ENCODE measurements at regions not wholly inside any gene's neighbourhood (a gene's known extent, or its start where the extent isn't known, plus 50 kb on each side); places are given as distances from the start of the nearest gene placed in this dataset.

DNA sequence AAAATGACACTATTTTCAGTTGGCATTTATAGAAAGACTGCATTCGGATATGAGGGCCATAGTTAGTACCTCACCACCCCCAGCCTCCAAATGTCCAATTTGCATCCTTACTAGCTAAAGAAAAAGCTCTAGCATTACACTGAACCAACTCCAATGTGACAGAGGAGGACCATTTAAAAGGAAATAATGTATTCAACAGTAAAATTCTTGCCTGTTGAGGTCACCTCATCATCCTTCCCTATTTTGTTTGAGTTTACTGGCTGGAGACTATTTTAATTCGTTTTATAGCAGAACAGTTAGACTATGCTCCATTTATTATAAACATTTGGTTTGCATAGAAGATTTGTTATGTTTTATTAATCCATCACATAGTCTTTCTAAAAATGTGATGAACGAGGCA is 88.2 kb upstream of the PPARGC1A start:
- no peak overlapping the region for H3K4me3 ChIP-seq (ENCODE audit: low read length)
- H3K79me2 ChIP-seq (ENCODE audit: low read length) = no peaks in the 10 kb centered on the region
- H3K27ac ChIP-seq (ENCODE audit: low read length) = no peak overlapping the region
- no peaks in the 10 kb centered on the region for H3K36me3 ChIP-seq (ENCODE audit: low read depth, low read length)
- POLR2A ChIA-PET (ENCODE audit: unreplicated experiment) = no interaction called here
- H3K4me1 ChIP-seq (ENCODE audit: insufficient read depth, low read length) = no peaks in the 10 kb centered on the region
- H4K20me1 ChIP-seq (ENCODE audit: low read length) = no peaks in the 10 kb centered on the region
- H3K9me2 ChIP-seq (replicated peaks; ENCODE audit: low read length) = no peaks in the 10 kb centered on the region
- H3K9me3 ChIP-seq (ENCODE audit: low read length) = no peaks in the 10 kb centered on the region
- BruUV-seq (replicated peaks) = no TSS peak
- ATAC-seq (no peak), DNase-seq (no peak)
- H3K9ac ChIP-seq (ENCODE audit: low read length) = no peak overlapping the region
- no peaks in the 10 kb centered on the region for H3K27me3 ChIP-seq (ENCODE audit: low read length)
- H2AFZ ChIP-seq (ENCODE audit: low read length) = no peak overlapping the region
- CTCF ChIA-PET = interaction anchor here (0.6 kb wide), 1 partner anchor 254 kb away, joined by 3 read pairs; no protein-coding TSS in a partner anchor
- H3F3A ChIP-seq (ENCODE audit: low read length, unreplicated experiment) = no peaks in the 10 kb centered on the region
- intact Hi-C loops (cut with micrococcal nuclease) = no loop called here
- H3K4me2 ChIP-seq (ENCODE audit: low read length) = no peak overlapping the region
- TF ChIP-seq EZH2phosphoT487 (IDR thresholded peaks at IDR 0.05; ENCODE audit: borderline replicate concordance, low read length) = no peak
- no peak for TF ChIP-seq EZH2 (IDR thresholded peaks at IDR 0.05; ENCODE audit: low read length, unreplicated experiment)
- TF ChIP-seq, protein P1, sequence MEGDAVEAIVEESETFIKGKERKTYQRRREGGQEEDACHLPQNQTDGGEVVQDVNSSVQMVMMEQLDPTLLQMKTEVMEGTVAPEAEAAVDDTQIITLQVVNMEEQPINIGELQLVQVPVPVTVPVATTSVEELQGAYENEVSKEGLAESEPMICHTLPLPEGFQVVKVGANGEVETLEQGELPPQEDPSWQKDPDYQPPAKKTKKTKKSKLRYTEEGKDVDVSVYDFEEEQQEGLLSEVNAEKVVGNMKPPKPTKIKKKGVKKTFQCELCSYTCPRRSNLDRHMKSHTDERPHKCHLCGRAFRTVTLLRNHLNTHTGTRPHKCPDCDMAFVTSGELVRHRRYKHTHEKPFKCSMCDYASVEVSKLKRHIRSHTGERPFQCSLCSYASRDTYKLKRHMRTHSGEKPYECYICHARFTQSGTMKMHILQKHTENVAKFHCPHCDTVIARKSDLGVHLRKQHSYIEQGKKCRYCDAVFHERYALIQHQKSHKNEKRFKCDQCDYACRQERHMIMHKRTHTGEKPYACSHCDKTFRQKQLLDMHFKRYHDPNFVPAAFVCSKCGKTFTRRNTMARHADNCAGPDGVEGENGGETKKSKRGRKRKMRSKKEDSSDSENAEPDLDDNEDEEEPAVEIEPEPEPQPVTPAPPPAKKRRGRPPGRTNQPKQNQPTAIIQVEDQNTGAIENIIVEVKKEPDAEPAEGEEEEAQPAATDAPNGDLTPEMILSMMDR (conservative IDR thresholded peaks at IDR 0.05; ENCODE audit: low read depth, low read length) = no peak

- no peaks in the 10 kb centered on the region for H3K27me3 ChIP-seq (ENCODE audit: low read length)
- H3K9ac ChIP-seq (ENCODE audit: low read length) = no peak overlapping the region
- intact Hi-C loops (cut with micrococcal nuclease) = no loop called here
- no peaks in the 10 kb centered on the region for H3F3A ChIP-seq (ENCODE audit: low read length, unreplicated experiment)
- no peak overlapping the region for H3K4me3 ChIP-seq (ENCODE audit: low read length)
- H3K9me2 ChIP-seq (replicated peaks; ENCODE audit: low read length) = no peaks in the 10 kb centered on the region
- H3K4me2 ChIP-seq (ENCODE audit: low read length) = no peak overlapping the region
- no peak overlapping the region for H3K27ac ChIP-seq (ENCODE audit: low read length)
- no peaks in the 10 kb centered on the region for H3K9me3 ChIP-seq (ENCODE audit: low read length)
- H4K20me1 ChIP-seq (ENCODE audit: low read length) = no peaks in the 10 kb centered on the region
- ChIA-PET POLR2A (ENCODE audit: unreplicated experiment) (no interaction called here), CTCF (no interaction called here)
- DNase-seq (no peak), ATAC-seq (no peak)
- TF ChIP-seq EZH2phosphoT487 (IDR thresholded peaks at IDR 0.05; ENCODE audit: borderline replicate concordance, low read length) (no peak), EZH2 (IDR thresholded peaks at IDR 0.05; ENCODE audit: low read length, unreplicated experiment) (no peak)
- TF ChIP-seq, protein P1 (conservative IDR thresholded peaks at IDR 0.05; ENCODE audit: low read depth, low read length) = no peak
- H2AFZ ChIP-seq (ENCODE audit: low read length) = no peak overlapping the region
- no TSS peak for BruUV-seq (replicated peaks)
- H3K4me1 ChIP-seq (ENCODE audit: insufficient read depth, low read length) = no peaks in the 10 kb centered on the region
- H3K79me2 ChIP-seq (ENCODE audit: low read length) = no peaks in the 10 kb centered on the region
- no peaks in the 10 kb centered on the region for H3K36me3 ChIP-seq (ENCODE audit: low read depth, low read length)
Observed at GRCh38 chr4:23976423-23976822, 86.6 kb upstream of the PPARGC1A start.

DNA sequence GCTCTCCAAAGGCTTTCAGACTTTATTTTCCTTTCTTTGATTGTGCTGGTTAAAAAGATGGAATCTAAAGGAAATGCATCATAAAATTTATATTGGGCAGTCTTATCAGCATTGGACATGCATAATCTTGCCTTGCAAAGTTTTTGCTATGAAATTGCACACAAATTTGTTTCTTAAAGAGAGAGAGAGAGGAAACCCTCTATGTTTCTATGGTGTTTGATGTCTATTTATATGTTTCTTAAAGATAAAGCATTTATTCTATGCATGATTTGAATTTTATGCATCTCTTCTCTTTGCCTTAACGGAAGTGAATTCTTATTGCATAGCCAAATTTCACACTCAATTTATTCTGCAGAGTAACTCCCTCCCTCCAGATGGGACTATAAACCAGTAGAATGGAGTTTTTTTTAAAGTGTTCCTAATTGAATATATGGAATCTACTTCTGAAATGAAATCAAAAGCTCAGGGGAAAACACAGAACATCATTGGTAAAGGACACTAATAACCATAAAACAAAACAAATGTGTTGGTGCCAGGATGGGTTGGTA is 83.5 kb upstream of the PPARGC1A start:
- no peak for TF ChIP-seq EZH2phosphoT487 (IDR thresholded peaks at IDR 0.05; ENCODE audit: borderline replicate concordance, low read length)
- TF ChIP-seq, protein P1 (conservative IDR thresholded peaks at IDR 0.05; ENCODE audit: low read depth, low read length) = no peak
- CTCF ChIA-PET = no interaction called here
- H4K20me1 ChIP-seq (ENCODE audit: low read length) = no peaks in the 10 kb centered on the region
- intact Hi-C loops (cut with micrococcal nuclease) = no loop called here
- H3K9me2 ChIP-seq (replicated peaks; ENCODE audit: low read length) = no peaks in the 10 kb centered on the region
- ATAC-seq = no peak
- H3F3A ChIP-seq (ENCODE audit: low read length, unreplicated experiment) = no peaks in the 10 kb centered on the region
- no TSS peak for BruUV-seq (replicated peaks)
- H3K4me3 ChIP-seq (ENCODE audit: low read length) = no peak overlapping the region
- no peaks in the 10 kb centered on the region for H3K4me1 ChIP-seq (ENCODE audit: insufficient read depth, low read length)
- H3K79me2 ChIP-seq (ENCODE audit: low read length) = no peaks in the 10 kb centered on the region
- no peaks in the 10 kb centered on the region for H3K27me3 ChIP-seq (ENCODE audit: low read length)
- no peak for DNase-seq
- POLR2A ChIA-PET (ENCODE audit: unreplicated experiment) = no interaction called here
- no peak overlapping the region for H3K27ac ChIP-seq (ENCODE audit: low read length)
- H3K9ac ChIP-seq (ENCODE audit: low read length) = no peak overlapping the region
- H2AFZ ChIP-seq (ENCODE audit: low read length) = no peak overlapping the region
- no peaks in the 10 kb centered on the region for H3K36me3 ChIP-seq (ENCODE audit: low read depth, low read length)
- no peaks in the 10 kb centered on the region for H3K9me3 ChIP-seq (ENCODE audit: low read length)
- no peak overlapping the region for H3K4me2 ChIP-seq (ENCODE audit: low read length)
